ENCODE measurements at regions not wholly inside any gene's neighbourhood (a gene's known extent, or its start where the extent isn't known, plus 50 kb on each side); places are given as distances from the start of the nearest gene placed in this dataset.

DNA sequence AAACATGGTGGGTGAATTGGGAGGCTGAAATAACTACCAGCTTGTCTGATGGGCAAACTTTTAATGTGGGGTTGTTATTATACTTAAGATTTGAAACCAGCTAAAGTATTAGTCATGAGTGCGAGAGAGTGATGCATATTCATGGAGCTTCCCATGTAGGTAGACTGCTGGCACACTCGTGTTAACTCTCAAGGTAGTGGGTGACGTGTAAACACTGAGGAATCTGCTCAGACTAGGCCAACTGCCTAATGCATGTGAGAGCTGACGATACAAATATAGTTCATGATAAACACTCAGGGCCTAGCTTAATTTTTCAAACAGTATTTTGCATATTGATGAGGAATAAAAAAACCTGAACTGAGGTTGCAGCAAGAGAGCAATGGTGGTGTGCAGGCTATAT lies 1165.7 kb upstream of the PIK3C3 start:
- Histone ChIP-seq H3K9me3 (ENCODE audit: control insufficient read depth, insufficient read depth, low read length) (no peaks in the 10 kb centered on the region), H3F3A (ENCODE audit: control insufficient read depth, insufficient read depth) (no peaks in the 10 kb centered on the region), H3K4me3 (ENCODE audit: low read length) (no peak overlapping the region), H3K9me2 (replicated peaks; ENCODE audit: control insufficient read depth, low read length) (no peaks in the 10 kb centered on the region), H3K36me3 (ENCODE audit: control insufficient read depth, low read length) (no peaks in the 10 kb centered on the region), H3K4me1 (ENCODE audit: control insufficient read depth, low read length) (no peaks in the 10 kb centered on the region), H3K4me2 (ENCODE audit: low read length) (no peak overlapping the region), H3K27ac (ENCODE audit: low read depth, low read length) (no peak overlapping the region), H3K27me3 (ENCODE audit: control insufficient read depth, low read length) (no peaks in the 10 kb centered on the region), H4K20me1 (ENCODE audit: control insufficient read depth, insufficient read depth, low read depth, low read length) (no peaks in the 10 kb centered on the region), H3K79me2 (ENCODE audit: control insufficient read depth, low read length) (no peaks in the 10 kb centered on the region)
- TF ChIP-seq EZH2phosphoT487 (IDR thresholded peaks at IDR 0.05; ENCODE audit: borderline replicate concordance, low read length), result no peak
- TF ChIP-seq, protein P1, sequence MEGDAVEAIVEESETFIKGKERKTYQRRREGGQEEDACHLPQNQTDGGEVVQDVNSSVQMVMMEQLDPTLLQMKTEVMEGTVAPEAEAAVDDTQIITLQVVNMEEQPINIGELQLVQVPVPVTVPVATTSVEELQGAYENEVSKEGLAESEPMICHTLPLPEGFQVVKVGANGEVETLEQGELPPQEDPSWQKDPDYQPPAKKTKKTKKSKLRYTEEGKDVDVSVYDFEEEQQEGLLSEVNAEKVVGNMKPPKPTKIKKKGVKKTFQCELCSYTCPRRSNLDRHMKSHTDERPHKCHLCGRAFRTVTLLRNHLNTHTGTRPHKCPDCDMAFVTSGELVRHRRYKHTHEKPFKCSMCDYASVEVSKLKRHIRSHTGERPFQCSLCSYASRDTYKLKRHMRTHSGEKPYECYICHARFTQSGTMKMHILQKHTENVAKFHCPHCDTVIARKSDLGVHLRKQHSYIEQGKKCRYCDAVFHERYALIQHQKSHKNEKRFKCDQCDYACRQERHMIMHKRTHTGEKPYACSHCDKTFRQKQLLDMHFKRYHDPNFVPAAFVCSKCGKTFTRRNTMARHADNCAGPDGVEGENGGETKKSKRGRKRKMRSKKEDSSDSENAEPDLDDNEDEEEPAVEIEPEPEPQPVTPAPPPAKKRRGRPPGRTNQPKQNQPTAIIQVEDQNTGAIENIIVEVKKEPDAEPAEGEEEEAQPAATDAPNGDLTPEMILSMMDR (IDR thresholded peaks at IDR 0.05; ENCODE audit: low read depth, low read length, poor library complexity, severe bottlenecking), result no peak

DNA sequence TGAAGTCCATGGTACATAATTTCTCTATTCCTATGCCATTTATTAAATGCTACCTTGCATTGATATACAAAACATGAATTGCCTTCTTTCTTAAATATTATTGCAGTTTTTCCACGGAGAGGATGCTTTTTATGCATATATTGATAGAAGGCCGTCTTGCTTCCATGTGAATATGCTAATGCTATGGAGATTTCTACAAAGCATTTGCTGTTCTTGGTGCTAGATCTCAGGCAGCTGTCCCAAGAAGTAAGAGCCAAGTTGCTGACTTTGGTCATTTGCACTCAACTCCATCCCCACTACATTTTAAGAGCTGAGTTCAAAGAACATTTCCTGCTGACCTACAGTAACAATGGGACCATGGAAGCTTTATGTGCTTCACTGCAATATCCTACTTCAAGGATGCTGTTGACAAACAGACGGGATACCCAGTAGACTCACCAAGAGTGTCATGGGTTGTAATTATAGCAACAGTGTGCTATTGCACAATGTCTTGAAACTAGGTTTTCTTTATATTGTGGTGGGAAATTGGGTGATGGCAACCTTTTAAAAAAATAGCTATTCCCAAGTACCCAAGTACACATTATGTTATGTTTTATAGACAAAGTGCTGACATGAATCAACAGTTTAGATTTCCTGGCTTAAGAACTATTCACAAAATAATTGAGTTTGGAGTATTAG lies 1172.4 kb upstream of the PIK3C3 start:
- TF ChIP-seq, protein P1 (IDR thresholded peaks at IDR 0.05; ENCODE audit: low read depth, low read length, poor library complexity, severe bottlenecking), result no peak
- TF ChIP-seq EZH2phosphoT487 (IDR thresholded peaks at IDR 0.05; ENCODE audit: borderline replicate concordance, low read length), result no peak
- H3K4me3 ChIP-seq (ENCODE audit: low read length), result no peak overlapping the region

GRCh38 chr18:40769786-40770185 lies 1185.2 kb upstream of the PIK3C3 start:
- Histone ChIP-seq H3K4me3 (ENCODE audit: low read length) (no peak overlapping the region), H3K36me3 (ENCODE audit: control insufficient read depth, low read length) (no peaks in the 10 kb centered on the region), H3K9me3 (ENCODE audit: control insufficient read depth, insufficient read depth, low read length) (no peaks in the 10 kb centered on the region), H3F3A (ENCODE audit: control insufficient read depth, insufficient read depth) (no peaks in the 10 kb centered on the region), H3K4me2 (ENCODE audit: low read length) (no peak overlapping the region), H3K79me2 (ENCODE audit: control insufficient read depth, low read length) (no peaks in the 10 kb centered on the region), H3K4me1 (ENCODE audit: control insufficient read depth, low read length) (no peaks in the 10 kb centered on the region), H3K27ac (ENCODE audit: low read depth, low read length) (no peak overlapping the region), H4K20me1 (ENCODE audit: control insufficient read depth, insufficient read depth, low read depth, low read length) (no peaks in the 10 kb centered on the region), H3K9me2 (replicated peaks; ENCODE audit: control insufficient read depth, low read length) (no peaks in the 10 kb centered on the region), H3K27me3 (ENCODE audit: control insufficient read depth, low read length) (no peaks in the 10 kb centered on the region)
- TF ChIP-seq, protein P1 (IDR thresholded peaks at IDR 0.05; ENCODE audit: low read depth, low read length, poor library complexity, severe bottlenecking), result no peak
- no peak for TF ChIP-seq EZH2phosphoT487 (IDR thresholded peaks at IDR 0.05; ENCODE audit: borderline replicate concordance, low read length)

More for the DNA sequence above, 1172.4 kb upstream of the PIK3C3 start:
- H3K27ac ChIP-seq (ENCODE audit: low read depth, low read length), result no peak overlapping the region
- H4K20me1 ChIP-seq (ENCODE audit: control insufficient read depth, insufficient read depth, low read depth, low read length), result no peaks in the 10 kb centered on the region
- no peaks in the 10 kb centered on the region for H3K9me2 ChIP-seq (replicated peaks; ENCODE audit: control insufficient read depth, low read length)
- H3K4me1 ChIP-seq (ENCODE audit: control insufficient read depth, low read length), result no peaks in the 10 kb centered on the region
- no peak overlapping the region for H3K4me2 ChIP-seq (ENCODE audit: low read length)
- H3K27me3 ChIP-seq (ENCODE audit: control insufficient read depth, low read length), result no peaks in the 10 kb centered on the region
- H3K9me3 ChIP-seq (ENCODE audit: control insufficient read depth, insufficient read depth, low read length), result no peaks in the 10 kb centered on the region
- H3F3A ChIP-seq (ENCODE audit: control insufficient read depth, insufficient read depth), result no peaks in the 10 kb centered on the region
- no peaks in the 10 kb centered on the region for H3K79me2 ChIP-seq (ENCODE audit: control insufficient read depth, low read length)
- no peaks in the 10 kb centered on the region for H3K36me3 ChIP-seq (ENCODE audit: control insufficient read depth, low read length)

All from DOHH2 (cell line).